GM21786 (cell line): ENCODE measurements at regions not wholly inside any gene's neighbourhood (a gene's known extent, or its start where the extent isn't known, plus 50 kb on each side); places are given as distances from the start of the nearest gene placed in this dataset.

ENCODE experiments used
- ATAC-seq: cut with Tn5 transposase; IDR thresholded peaks from one replicate; pipeline ENCODE4 v1.9.1; 2021; ENCODE audit not compliant: unreplicated experiment

DNA sequence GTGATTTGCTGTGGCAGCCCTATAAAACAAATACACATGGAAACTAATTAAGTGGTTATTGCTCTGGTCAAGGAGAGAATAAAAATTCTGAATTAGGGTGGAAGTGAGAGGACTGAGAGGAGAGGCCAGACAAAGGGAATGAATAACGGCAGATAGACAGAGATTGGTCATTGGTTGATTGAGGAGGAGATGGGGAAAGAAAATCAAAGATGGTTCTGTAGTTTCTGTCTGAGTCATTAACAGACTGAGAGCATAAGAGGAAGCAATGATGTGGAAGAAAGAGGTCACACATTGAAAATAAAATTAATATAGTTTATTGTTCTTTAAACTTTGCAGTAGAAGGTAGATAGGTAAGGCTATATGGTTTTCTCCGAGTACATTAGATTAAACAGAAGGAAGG is 469.8 kb downstream of the ACTL7B start:
- ATAC-seq: no peak

DNA sequence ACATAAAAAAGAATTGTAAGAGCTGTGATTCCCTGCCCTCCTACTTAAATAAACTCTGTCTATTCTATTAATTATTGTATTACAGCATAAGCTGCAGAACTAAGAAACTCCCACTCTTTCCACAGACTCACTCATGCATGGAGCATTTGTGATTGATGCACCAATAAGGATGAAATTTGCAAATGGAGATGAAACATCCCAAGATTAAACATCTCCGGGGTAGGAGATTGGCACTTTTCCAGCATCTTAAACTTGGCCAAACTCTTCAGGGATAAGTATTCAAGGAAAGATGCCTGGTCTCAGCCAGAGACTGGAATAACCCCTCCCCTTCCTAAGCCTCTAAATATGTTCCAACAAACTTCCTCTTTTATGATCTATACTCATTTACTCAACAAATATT is 472.0 kb downstream of the ACTL7B start:
- ATAC-seq: no peak

DNA sequence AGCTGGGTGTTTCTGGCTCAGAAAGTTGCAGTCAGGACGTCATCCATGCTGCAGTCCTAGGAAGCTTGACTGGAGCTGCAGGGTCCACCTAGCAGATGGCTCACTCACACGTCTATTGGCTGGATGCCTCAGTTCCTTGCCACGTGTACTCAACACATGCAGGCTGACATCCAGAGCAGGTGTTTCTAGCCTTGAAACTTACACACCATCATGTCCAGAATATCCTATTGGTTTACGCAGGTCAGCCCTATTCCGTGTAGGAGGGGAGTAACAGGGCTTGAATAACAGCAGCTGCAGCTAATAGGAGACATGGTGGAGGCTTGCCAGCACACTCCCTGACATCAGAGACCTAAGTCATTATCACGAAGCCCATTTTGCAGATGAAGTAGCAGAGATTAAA is 473.5 kb downstream of the ACTL7B start:
- no peak for ATAC-seq

DNA sequence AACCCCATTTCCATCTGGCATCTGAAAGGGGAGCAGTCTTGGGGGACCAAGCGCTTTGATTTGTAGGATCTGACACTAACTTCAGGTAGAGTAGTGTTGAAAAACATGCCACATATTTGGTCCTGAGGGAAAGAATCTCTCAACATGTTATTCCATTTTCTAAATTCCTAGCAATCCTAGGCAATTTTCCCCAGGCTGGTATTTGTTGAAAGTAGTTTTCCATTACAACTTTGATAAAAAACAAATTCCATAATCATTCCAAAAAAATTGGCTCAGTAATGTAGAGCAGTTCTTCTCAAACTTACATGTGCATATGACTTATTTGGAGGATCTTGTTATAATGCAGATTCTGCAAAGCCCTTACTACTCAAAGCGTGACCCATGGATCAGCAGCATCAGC is 477.9 kb downstream of the ACTL7B start:
- ATAC-seq: no peak

DNA sequence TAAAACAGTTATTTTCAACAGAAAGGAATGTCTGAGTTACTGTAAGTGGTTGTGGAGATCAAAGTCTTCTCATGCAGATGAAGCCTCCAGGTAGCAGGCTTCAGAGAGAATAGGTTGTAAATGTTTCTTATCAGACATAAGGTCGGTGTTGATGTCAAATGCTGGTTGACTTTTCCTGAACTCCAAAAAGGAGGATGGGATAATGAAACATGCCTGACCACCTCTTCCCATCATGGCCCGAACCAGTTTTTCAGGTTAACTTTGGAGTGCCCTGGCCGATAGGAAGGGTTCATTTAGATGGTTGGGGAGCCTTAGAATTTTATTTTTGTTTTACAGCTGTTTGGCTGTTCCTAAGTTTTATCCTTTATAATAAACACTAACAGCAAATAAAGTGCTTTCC is 478.4 kb downstream of the ACTL7B start:
- no peak for ATAC-seq

DNA sequence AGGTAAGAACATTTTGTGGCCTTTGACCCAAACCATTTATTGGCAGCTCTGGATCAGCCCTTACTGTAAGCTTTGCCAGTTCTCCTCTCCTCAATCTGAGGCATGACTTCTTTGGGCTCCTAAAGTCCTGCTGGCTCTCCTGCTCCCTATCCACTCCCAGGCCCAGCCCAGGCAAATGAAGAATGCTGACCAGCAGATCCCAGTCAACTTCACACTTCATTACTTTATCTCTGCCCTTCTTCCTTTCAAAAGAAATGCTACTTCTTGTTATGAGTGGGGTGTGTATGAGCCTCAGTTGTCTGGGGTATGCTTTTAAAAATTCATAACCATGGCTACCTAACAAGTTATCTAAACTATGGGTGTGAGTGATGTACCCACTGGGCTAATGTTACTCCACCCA is 479.6 kb downstream of the ACTL7B start:
- no peak for ATAC-seq

DNA sequence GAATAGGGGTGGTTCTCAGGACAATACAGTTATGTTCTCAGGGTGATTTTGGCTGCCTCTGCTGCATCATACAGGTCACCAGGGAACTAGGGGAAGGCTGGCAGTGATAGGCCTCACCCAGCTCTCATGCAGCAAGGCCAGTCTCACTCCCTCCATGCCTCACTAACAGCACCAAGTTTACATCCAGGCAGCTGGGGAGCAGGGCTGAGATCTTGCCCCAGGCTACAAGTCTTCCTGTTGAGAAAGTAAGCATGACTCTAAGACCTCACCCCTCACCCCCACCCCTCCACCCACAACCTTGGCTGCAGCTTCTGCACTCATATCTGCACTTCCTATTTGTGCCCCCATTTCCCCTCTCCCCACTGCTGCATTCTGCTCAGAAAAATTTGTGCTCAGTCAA is 481.2 kb downstream of the ACTL7B start:
- ATAC-seq: no peak

DNA sequence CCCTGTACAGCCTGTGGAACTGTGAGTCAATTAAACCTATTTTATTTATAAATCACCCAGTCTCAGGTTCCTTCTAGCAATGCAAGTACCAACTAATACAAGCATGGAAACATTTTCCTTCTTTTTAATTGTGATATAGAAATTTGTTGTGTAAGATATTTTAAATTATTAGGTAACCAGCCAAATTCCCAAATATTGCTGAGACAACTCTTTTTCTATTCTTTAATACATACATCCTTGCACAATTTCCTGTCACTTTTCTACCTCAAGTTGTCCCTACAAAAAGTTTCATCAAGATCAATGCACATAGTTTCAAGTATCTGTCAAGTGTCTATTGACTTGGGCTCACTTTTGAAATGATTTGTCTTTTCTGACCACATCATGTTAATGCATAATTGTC is 488.6 kb downstream of the ACTL7B start:
- ATAC-seq: no peak

DNA sequence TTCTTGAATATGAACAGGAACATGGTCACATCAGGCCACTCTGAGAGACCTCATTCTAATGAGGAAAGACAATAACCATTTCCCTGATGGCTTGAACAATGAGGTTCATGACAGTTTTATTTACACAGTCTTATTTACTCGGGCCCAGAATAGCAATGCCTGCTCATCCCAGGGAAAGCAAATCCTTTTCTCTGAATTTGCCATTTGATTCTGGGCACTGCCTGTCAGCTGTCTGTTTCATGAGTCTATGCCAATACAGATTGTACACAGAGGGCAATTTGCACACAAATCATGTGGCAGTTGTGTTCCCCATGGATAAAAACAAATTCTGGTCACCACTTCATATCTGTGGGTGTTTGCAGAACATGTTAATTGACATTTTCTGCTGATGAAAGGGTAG is 492.5 kb downstream of the ACTL7B start:
- no peak for ATAC-seq

DNA sequence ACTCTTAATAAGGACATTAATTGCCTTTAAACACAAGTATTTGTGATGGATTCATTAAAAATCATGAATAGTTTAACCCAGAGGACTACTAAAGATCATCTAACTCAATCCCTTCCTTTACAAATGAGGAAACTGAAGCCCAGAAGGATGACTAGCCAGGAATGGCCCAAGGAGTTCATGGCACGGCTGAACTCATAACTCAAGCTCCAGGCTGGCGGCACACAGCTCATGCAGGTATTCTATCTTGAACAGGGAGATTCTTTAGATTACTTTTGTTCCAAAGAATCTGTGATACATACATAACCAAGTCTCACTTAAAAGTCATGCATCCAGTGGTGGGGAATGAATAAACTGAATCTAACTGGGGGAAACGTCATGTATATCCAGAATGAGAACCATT is 495.5 kb downstream of the ACTL7B start:
- ATAC-seq: no peak

DNA sequence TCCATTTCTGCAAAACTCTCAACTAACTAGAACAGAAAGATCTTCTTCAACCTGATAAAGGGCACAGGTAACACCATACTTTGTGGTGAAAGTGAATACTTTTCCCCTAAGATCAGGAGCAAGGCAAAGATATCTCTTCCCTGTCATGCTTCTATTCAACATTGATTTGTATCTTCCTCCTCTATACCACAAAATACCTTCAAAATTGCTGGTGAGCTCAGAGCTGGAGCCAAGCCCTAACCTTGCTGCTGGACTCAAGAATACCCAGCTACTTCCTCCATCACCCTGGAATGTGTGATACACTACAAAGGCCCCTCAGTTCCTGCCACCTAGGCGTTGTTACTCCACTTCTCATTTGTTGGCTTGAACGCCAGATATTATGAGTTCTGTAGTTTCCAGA is 499.0 kb downstream of the ACTL7B start:
- no peak for ATAC-seq

DNA sequence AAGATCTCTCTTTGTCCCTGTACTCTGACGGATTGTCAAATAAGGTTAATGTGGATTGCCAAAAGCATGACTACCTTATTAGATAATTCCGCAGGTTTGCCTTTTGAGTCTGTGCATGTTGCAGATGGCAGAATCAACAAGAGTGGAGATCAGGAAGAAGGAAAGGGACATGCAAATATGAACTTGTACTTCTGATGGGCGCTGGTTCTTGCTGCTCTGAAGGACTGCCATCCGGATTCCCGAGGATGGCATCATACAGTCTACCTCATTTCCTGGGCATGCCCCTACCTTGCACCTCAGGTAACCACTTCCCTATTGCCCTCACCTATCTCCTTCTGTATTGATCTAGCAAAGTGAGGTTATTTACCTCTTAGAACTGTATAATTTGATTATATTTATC is 504.2 kb downstream of the ACTL7B start:
- ATAC-seq: no peak

DNA sequence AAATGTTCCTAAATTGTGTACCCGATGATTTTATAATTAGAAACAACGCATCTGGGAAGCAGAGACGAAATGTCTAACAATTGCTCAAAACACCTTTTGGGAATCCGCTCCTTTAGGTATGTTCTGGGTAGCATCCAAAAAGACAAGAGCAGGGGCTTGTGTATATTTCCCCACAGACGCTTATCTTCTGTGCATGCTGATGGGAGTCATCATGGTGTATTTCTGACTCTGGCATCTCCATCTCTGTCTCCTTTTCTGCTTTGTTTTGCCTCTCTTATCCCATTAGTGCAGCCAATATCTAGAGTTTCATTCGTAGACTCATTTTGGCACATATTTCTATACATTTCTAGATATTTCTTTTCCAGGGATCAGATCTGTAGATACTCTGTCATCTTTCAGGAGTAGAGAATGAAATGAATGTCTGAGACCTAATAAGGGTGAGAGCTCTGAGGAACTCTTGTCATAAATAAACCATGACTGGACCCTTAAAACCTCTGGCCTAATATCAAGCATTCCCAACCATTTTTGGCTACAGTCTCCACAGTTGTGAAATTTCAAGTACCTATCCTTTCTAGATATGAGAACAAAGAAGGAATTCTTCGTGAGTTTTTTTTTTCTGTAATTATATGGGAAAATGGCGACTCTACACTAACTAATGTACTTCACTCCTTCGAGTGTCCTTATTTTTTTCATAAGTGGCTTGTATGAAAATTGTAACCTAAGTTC is 508.2 kb downstream of the ACTL7B start:
- ATAC-seq: no peak

DNA sequence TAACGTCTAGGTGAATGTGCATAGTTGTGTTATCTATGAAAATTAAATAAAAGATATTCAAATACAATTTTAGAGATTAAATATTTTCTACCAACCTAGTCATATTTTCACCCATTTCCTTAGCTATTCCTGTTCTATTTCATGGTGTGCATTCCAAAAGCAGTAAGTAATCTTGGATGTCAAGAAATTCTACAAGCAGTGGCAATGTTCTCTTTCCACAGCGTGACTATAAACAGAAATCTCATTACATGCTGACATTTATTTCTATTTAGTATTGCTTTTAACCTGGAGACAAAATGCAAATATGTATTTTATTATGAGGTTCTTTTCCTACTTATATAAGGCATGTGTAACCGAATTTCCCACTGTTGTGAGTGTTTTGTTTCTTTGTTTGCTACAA is 510.0 kb downstream of the ACTL7B start:
- no peak for ATAC-seq

DNA sequence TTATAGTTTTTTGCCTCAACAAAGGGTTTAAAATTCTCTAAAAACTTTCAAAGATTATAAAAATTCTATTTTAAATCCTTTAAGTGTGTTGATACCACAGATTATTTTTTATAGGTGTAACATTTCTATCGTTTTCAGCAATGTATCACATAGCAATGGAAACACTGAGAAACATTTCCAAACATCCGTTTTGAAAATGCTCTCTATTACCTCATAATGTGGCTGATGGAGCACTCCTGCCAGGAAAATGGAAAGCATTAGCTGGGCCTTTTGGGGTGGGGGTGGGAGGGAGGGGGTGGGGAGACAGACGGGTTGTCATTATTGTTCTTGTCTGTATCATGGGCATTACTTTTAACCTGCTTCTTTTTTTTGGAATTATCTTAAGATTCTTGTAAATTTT is 516.5 kb downstream of the ACTL7B start:
- ATAC-seq: no peak

DNA sequence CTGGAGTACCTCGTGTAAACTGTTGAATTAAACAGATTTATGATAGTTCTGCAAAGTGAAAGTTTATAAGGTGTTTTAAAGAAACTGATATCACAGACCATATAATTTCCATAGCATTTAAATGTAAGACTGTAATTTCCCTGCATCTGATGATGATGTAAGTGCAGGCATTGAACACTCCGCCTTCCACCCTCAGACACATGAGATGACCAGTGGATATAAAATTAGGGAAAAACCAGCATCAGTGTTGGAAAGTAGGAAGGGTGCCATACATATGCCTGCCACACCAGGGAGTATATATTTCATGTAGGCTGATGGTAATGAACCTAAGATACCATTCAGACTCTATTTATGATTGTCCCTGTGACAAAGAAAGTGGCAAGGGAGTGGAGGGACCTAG is 519.2 kb downstream of the ACTL7B start:
- ATAC-seq: no peak

DNA sequence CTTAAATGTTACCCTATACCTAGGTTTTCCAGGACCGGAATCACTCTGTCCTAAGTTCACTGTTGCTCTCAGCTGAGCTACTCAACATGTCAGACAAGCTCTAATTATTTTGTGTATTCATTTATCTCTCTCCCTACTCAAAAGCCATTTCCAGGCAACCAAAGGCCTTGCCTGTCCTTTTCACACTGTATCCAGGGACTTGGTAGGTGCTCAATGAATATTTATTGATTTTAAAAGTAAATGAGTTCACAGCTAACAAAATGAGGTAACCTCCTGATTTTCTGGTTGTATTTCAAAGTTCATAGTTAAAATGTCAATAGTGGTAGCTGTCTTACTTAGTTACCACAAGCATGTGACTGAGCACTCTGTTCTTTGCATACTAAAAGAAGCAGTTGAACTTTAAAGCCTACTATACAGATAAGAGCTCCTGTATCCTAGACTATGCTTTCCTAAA is 522.2 kb downstream of the ACTL7B start:
- no peak for ATAC-seq

DNA sequence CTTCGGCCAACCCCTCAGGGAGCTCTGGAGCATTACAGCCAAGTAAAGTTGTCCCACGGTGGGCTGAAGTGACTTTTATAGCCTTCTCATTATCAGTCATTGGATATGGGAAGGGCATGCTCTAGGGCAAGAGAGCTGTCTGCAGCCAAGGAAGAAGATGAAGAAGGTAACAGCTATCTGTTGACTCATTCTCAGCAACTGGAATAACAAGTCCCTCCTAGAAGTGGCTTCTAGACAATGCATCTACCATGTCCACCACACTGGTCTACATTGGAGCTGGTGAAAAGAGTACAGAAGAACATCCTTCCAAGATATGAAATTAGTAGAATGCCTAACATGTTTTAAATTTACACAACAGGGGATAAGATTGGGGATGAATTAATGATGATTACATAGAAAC is 524.2 kb downstream of the ACTL7B start:
- no peak for ATAC-seq

DNA sequence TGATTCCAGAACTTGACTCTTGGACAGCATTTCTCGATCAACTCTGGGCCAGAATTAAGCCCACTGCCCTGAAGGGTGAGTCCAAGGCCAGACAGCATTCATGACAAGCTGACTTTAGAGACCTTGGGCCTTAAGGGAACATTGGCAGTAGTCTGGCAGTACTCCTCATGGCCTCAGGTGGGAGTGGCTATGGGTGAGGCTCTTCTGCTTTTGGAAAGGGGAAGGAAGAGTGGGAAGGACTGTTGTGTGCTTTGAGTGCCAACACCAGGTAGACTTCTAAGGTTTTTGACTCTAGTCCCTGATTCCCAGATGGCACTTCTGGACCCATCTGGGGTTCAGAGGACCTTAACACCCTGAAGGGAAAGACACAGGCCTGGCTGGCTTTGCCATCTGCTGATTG is 530.4 kb downstream of the ACTL7B start:
- no peak for ATAC-seq

DNA sequence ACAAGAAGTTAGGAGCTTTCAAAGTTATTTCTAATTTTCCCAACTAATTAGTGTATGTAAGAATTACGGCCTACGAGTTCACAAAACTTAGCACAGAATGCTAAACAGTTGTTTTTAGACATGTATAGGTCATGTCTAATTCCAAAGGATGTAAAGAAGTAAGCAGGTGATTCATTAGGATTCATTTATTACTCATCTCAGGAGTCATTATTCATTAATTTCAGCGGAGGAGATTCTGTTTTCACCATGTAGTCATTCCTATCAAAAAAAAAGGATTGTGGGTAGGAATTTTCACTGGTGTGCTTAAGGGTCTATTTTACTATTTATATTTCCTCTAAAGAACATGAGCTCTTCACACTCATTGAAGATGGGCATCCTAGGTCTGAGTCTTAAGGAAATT is 532.2 kb downstream of the ACTL7B start:
- ATAC-seq: no peak

DNA sequence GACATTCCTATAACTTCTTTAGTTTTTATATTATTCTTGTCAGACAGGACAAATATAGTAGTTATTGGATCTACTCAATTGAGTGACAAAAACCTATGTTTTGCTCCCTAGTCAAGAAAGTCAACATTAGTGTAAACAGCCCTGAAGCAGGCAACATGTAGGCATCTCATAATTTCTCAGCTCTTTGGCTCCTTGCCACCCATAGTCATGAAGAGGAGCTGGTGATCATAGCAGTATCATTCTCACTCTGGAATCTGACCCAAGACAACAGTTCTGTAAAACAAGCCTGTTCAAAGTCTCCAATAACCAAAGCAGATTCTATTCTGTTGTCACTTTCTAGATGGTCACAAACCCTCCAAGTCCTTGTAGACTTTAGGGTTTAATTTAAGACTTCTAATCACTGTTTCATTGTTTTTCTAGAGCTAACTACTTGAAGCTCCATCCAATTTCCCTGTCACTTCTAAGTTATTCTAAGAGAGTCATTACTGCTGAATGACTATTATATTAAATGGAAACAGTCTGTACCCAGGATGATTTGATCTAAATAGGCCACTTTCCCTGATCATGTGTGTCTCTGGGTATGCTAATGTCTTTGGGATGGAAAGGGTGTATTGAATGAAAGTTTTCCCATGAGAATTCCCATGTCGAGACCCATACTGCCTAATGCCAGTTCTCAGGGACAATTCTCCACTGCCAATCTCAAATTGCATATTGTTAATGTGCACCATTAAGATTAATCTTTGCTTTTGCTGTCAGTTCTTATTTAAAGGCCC is 533.3 kb downstream of the ACTL7B start:
- no peak for ATAC-seq

DNA sequence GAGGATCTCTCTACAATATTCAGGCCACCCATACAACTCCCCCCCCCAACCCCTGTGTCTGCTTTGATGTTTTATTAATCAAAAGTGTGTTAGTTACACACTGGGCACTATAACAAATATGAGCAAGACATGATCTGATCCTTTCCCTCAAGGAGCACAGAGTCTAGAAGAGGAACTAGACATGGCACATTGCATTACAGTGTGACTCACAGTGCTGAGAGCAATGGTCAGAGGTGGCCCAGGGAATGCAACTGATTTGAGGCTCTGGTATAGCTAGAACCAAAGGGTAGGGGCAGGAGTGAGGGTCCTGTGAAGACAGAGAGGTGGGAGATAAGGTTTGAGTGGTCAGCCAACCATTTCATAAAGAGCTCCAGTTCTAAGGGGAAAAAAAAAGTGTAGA is 539.2 kb downstream of the ACTL7B start:
- no peak for ATAC-seq

DNA sequence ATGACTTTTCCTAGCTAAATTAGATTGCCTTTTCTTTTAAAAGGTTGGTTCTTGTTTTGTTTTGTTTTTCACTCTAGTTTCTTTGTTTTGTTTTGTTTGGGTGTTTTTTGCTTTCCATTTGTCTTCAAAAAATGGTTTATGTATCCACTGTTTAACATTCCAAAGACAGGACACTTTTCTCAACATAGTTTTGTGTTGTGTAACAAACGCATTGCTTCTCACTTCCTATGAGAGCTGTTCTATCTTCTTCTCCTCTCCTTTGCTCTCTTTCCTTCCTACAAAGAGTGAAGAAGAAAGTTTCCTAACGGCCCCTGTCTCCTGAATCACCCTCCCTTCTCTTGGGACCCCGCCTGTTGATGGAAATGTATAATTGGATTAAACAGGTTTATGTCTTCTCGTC is 539.7 kb downstream of the ACTL7B start:
- ATAC-seq: no peak
